SJSA1 (cell line): ENCODE measurements at regions not wholly inside any gene's neighbourhood (a gene's known extent, or its start where the extent isn't known, plus 50 kb on each side); places are given as distances from the start of the nearest gene placed in this dataset.
"Not testable (repeated sequence)": the region's sequence is repeated elsewhere in the genome, so short reads cannot be mapped to it uniquely, and the experiment has no call there.

Experiments used
- DNase-seq, 2 experiments: peaks; one replicate each; pipeline ENCODE4 v3.0.0-alpha.2; 2015 to 2020; ENCODE audit warnings: low spot score in 2 of 2, low read depth in 1 of 2
- H3K27ac ChIP-seq: fragments of 250-450 bp; sonication (Bioruptor Pico); 2 replicates; pipeline ENCODE4 v1.5.1; 2020; ENCODE audit warnings: mild to moderate bottlenecking, moderate library complexity
- H3K27me3 ChIP-seq: fragments of 250-450 bp; sonication (Bioruptor Pico); replicated peaks from 2 replicates; pipeline ENCODE4 v1.5.1; 2020; ENCODE audit warnings: mild to moderate bottlenecking, moderate library complexity
- H3K36me3 ChIP-seq: fragments of 250-450 bp; sonication (Bioruptor Pico); 2 replicates; pipeline ENCODE4 v1.5.1; 2020; ENCODE audit warnings: mild to moderate bottlenecking
- H3K4me1 ChIP-seq: fragments of 250-450 bp; sonication (Bioruptor Pico); replicated peaks from 2 replicates; pipeline ENCODE4 v1.6.1; 2021; ENCODE audit warnings: mild to moderate bottlenecking
- H3K4me3 ChIP-seq: fragments of 250-450 bp; sonication (Bioruptor Pico); 2 replicates; pipeline ENCODE4 v1.5.1; 2020; ENCODE audit warnings: mild to moderate bottlenecking
- H3K9me3 ChIP-seq: fragments of 250-450 bp; sonication (Bioruptor Pico); replicated peaks from 2 replicates; pipeline ENCODE4 v1.5.1; 2020; ENCODE audit warnings: mild to moderate bottlenecking

- H3K27me3 ChIP-seq = no peaks in the 10 kb centered on the region
- no peak for DNase-seq
Observed at GRCh38 chr9:30243467-30243866, 2141.0 kb upstream of the ACO1 start.

GRCh38 chr9:30244877-30245276, 2139.6 kb upstream of the ACO1 start:
- DNase-seq = no peak
- H3K36me3 ChIP-seq = no peaks in the 10 kb centered on the region
- no peaks in the 10 kb centered on the region for H3K4me1 ChIP-seq
- H3K27ac ChIP-seq = no peak overlapping the region
- H3K27me3 ChIP-seq = no peaks in the 10 kb centered on the region
- no peaks in the 10 kb centered on the region for H3K9me3 ChIP-seq
- H3K4me3 ChIP-seq = no peak overlapping the region

More at GRCh38 chr9:30243467-30243866, 2141.0 kb upstream of the ACO1 start:
- no peaks in the 10 kb centered on the region for H3K4me1 ChIP-seq
- no peaks in the 10 kb centered on the region for H3K36me3 ChIP-seq
- H3K4me3 ChIP-seq = no peak overlapping the region
- no peak overlapping the region for H3K27ac ChIP-seq
- no peaks in the 10 kb centered on the region for H3K9me3 ChIP-seq

GRCh38 chr9:30250872-30251271, 2133.6 kb upstream of the ACO1 start:
- Histone ChIP-seq H3K27ac (no peak overlapping the region), H3K9me3 (no peaks in the 10 kb centered on the region), H3K4me3 (no peak overlapping the region), H3K4me1 (no peaks in the 10 kb centered on the region), H3K36me3 (no peaks in the 10 kb centered on the region), H3K27me3 (no peaks in the 10 kb centered on the region)
- DNase-seq = no peak

GRCh38 chr9:30258094-30258493, 2126.3 kb upstream of the ACO1 start:
- H3K36me3 ChIP-seq = no peaks in the 10 kb centered on the region
- H3K27ac ChIP-seq = no peak overlapping the region
- no peak overlapping the region for H3K4me3 ChIP-seq
- no peaks in the 10 kb centered on the region for H3K9me3 ChIP-seq
- H3K27me3 ChIP-seq = no peaks in the 10 kb centered on the region
- H3K4me1 ChIP-seq = no peaks in the 10 kb centered on the region
- DNase-seq = no peak

- H3K4me3 ChIP-seq = no peak overlapping the region
- H3K27ac ChIP-seq = no peak overlapping the region
- H3K4me1 ChIP-seq = no peaks in the 10 kb centered on the region
- no peak for DNase-seq
- no peaks in the 10 kb centered on the region for H3K36me3 ChIP-seq
- no peaks in the 10 kb centered on the region for H3K9me3 ChIP-seq
- H3K27me3 ChIP-seq = no peaks in the 10 kb centered on the region
Observed at GRCh38 chr9:30280229-30280900, 2104.1 kb upstream of the ACO1 start.

GRCh38 chr9:30289435-30289834, 2095.0 kb upstream of the ACO1 start:
- Histone ChIP-seq H3K27me3 (no peaks in the 10 kb centered on the region), H3K4me1 (no peaks in the 10 kb centered on the region), H3K4me3 (no peak overlapping the region), H3K9me3 (no peaks in the 10 kb centered on the region), H3K27ac (no peak overlapping the region), H3K36me3 (no peaks in the 10 kb centered on the region)
- no peak for DNase-seq

- H3K9me3 ChIP-seq, DNase-seq: not testable (repeated sequence)
Observed at GRCh38 chr9:30292026-30292425, 2092.4 kb upstream of the ACO1 start.

GRCh38 chr9:30293231-30293630, 2091.2 kb upstream of the ACO1 start:
- no peaks in the 10 kb centered on the region for H3K4me1 ChIP-seq
- H3K9me3 ChIP-seq = no peaks in the 10 kb centered on the region
- no peaks in the 10 kb centered on the region for H3K36me3 ChIP-seq
- H3K27ac ChIP-seq = no peak overlapping the region
- no peak for DNase-seq
- no peak overlapping the region for H3K4me3 ChIP-seq
- H3K27me3 ChIP-seq = no peaks in the 10 kb centered on the region

More at GRCh38 chr9:30292026-30292425, 2092.4 kb upstream of the ACO1 start:
- not testable (repeated sequence) for H3K4me1 ChIP-seq, H3K27me3 ChIP-seq, H3K36me3 ChIP-seq, H3K4me3 ChIP-seq, H3K27ac ChIP-seq

GRCh38 chr9:30299126-30299780, 2085.2 kb upstream of the ACO1 start:
- Histone ChIP-seq H3K36me3 (no peaks in the 10 kb centered on the region), H3K9me3 (no peaks in the 10 kb centered on the region), H3K4me1 (no peaks in the 10 kb centered on the region), H3K27me3 (no peaks in the 10 kb centered on the region), H3K4me3 (no peak overlapping the region), H3K27ac (no peak overlapping the region)
- DNase-seq = no peak

- no peak for DNase-seq
- H3K9me3 ChIP-seq = no peaks in the 10 kb centered on the region
- no peak overlapping the region for H3K27ac ChIP-seq
- H3K36me3 ChIP-seq = no peaks in the 10 kb centered on the region
- H3K27me3 ChIP-seq = no peaks in the 10 kb centered on the region
- H3K4me1 ChIP-seq = no peaks in the 10 kb centered on the region
- H3K4me3 ChIP-seq = no peak overlapping the region
Observed at GRCh38 chr9:30301271-30301963, 2083.0 kb upstream of the ACO1 start.

- no peak overlapping the region for H3K27ac ChIP-seq
- no peak overlapping the region for H3K4me3 ChIP-seq
- DNase-seq = no peak
- H3K36me3 ChIP-seq = no peaks in the 10 kb centered on the region
- no peaks in the 10 kb centered on the region for H3K4me1 ChIP-seq
- H3K27me3 ChIP-seq = no peaks in the 10 kb centered on the region
- H3K9me3 ChIP-seq = no peaks in the 10 kb centered on the region
Observed at GRCh38 chr9:30310711-30311110, 2073.7 kb upstream of the ACO1 start.

- DNase-seq = no peak
- Histone ChIP-seq H3K4me3 (no peak overlapping the region), H3K27ac (no peak overlapping the region), H3K27me3 (no peaks in the 10 kb centered on the region), H3K4me1 (no peaks in the 10 kb centered on the region), H3K36me3 (no peaks in the 10 kb centered on the region), H3K9me3 (no peaks in the 10 kb centered on the region)
Observed at GRCh38 chr9:30329431-30329830, 2055.0 kb upstream of the ACO1 start.

GRCh38 chr9:30348904-30349303, 2035.5 kb upstream of the ACO1 start:
- Histone ChIP-seq H3K27me3 (no peaks in the 10 kb centered on the region), H3K27ac (no peak overlapping the region), H3K36me3 (no peaks in the 10 kb centered on the region), H3K4me1 (no peaks in the 10 kb centered on the region), H3K4me3 (no peak overlapping the region), H3K9me3 (no peaks in the 10 kb centered on the region)
- no peak for DNase-seq
